ENCODE measurements at regions not wholly inside any gene's neighbourhood (a gene's known extent, or its start where the extent isn't known, plus 50 kb on each side); places are given as distances from the start of the nearest gene placed in this dataset.

DNA sequence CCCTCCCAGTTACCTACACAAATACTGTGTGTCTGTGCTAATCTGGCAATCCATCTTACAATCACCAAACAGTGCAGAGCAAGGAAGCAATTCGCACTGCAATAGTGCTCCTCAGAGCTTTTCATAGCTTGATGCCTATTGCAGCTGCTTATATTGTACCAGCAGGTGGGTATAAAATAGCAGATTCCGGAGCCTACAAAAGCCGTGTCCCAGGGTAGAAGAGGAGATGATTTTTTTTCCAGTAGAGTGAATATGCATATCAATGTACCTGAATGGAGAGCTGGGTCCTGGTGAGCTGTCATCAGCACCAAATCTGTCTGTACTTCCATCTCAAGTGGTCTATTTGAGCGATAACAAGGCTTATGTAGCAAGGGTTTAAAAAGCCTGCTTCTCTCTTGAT is 668.4 kb downstream of the DIAPH3 start:
- no peak for DNase-seq
- no peaks in the 10 kb centered on the region for H3K27me3 ChIP-seq (ENCODE audit: insufficient read depth)
- H3K36me3 ChIP-seq (replicated peaks in 1 of 2; ENCODE audit: control insufficient read depth in 1 of 2, insufficient read depth in 2 of 2, low read length in 1 of 2), result no peaks in the 10 kb centered on the region
- no peak for TF ChIP-seq SIN3A (IDR thresholded peaks at IDR 0.05; ENCODE audit: borderline replicate concordance, low read depth, low read length)
- no peak for TF ChIP-seq YY1 (IDR thresholded peaks at IDR 0.05; ENCODE audit: low read depth)
- TF ChIP-seq, protein P1, sequence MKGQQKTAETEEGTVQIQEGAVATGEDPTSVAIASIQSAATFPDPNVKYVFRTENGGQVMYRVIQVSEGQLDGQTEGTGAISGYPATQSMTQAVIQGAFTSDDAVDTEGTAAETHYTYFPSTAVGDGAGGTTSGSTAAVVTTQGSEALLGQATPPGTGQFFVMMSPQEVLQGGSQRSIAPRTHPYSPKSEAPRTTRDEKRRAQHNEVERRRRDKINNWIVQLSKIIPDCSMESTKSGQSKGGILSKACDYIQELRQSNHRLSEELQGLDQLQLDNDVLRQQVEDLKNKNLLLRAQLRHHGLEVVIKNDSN (IDR thresholded peaks at IDR 0.05; ENCODE audit: borderline replicate concordance, low read depth), result no peak
- TF ChIP-seq EP300 (IDR thresholded peaks at IDR 0.05; ENCODE audit: borderline replicate concordance in 1 of 2, low read depth in 1 of 2, low read length in 1 of 2), result no peak
- TF ChIP-seq FOXM1 (IDR thresholded peaks at IDR 0.05; ENCODE audit: low read depth), result no peak
- no peak for TF ChIP-seq ZBTB33 (IDR thresholded peaks at IDR 0.05; ENCODE audit: borderline replicate concordance, low read depth)
- TF ChIP-seq, protein P2, sequence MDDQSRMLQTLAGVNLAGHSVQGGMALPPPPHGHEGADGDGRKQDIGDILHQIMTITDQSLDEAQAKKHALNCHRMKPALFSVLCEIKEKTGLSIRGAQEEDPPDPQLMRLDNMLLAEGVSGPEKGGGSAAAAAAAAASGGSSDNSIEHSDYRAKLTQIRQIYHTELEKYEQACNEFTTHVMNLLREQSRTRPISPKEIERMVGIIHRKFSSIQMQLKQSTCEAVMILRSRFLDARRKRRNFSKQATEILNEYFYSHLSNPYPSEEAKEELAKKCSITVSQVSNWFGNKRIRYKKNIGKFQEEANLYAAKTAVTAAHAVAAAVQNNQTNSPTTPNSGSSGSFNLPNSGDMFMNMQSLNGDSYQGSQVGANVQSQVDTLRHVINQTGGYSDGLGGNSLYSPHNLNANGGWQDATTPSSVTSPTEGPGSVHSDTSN (IDR thresholded peaks at IDR 0.05), result no peak
- TF ChIP-seq TAF1 (IDR thresholded peaks at IDR 0.05; ENCODE audit: borderline replicate concordance, low read depth, low read length), result no peak
- TF ChIP-seq USF2 (IDR thresholded peaks at IDR 0.05; ENCODE audit: borderline replicate concordance, low read depth, low read length), result no peak
- no peak for TF ChIP-seq NFIC (IDR thresholded peaks at IDR 0.05; ENCODE audit: borderline replicate concordance)
- TF ChIP-seq SMC3 (IDR thresholded peaks at IDR 0.05; ENCODE audit: low read depth, low read length), result no peak
- no peaks in the 10 kb centered on the region for H3F3A ChIP-seq (replicated peaks; ENCODE audit: insufficient read depth)
- no peaks in the 10 kb centered on the region for H3K79me2 ChIP-seq (ENCODE audit: insufficient read depth)
- H2AFZ ChIP-seq (ENCODE audit: low read depth), result no peak overlapping the region
- H3K9ac ChIP-seq, result no peak overlapping the region
- ChIA-PET CTCF (interaction anchor here (1.3 to 1.6 kb wide), 3 partner anchors 13 to 136 kb away, joined by 3 to 6 read pairs (median 4); no protein-coding TSS in a partner anchor), POLR2A (no interaction called here)
- H3K4me3 ChIP-seq (ENCODE audit: low read depth in 2 of 2, low read length in 1 of 2), result no peak overlapping the region
- peaks cover 0 to 7% of the 10 kb centered on the region in 2 experiments; a peak in 2 of 4 replicates for H3K4me1 ChIP-seq (ENCODE audit: control insufficient read depth in 1 of 2, insufficient read depth in 2 of 2, low read depth in 1 of 2, low read length in 1 of 2)
- H3K4me2 ChIP-seq, result no peak overlapping the region
- no peaks in the 10 kb centered on the region for H3K9me3 ChIP-seq
- 89% methylated on average over 4 of the region's 4 CpGs for WGBS (ENCODE audit: low lambda C conversion rate)
- H3K27ac ChIP-seq (ENCODE audit: low read depth in 2 of 2, low read length in 1 of 2), result no peak overlapping the region
- H3K9me2 ChIP-seq, result no peaks in the 10 kb centered on the region
- no peaks in the 10 kb centered on the region for H4K20me1 ChIP-seq (ENCODE audit: insufficient read depth)

DNA sequence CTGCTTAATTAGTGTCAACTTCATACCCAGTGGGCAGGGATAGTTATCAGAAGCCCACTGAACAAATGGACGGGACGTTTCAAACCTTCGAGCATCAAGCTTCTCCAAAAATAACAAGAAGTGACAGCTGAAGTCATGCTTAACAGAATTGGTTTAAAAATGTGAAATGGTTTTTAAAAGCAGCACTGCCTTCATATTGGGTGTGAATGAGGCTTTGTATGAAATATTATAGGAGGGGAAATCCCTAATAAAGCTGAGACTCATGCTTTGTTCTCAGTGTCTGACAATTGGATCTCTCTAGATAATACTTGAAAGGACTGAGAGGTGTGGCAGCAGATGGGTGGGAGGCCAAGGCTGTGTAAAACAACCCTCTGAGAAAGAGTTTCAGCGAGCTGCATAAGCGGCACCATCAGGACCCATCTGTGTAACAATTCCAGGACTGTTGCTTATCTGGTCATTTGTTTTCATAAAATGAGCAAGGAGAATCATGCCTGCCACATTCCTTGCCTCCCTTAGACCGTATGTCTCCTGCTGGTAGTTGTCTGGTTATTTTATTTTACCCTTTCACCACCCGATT is 667.7 kb downstream of the DIAPH3 start:
- POLR2A ChIA-PET, result interaction anchor here (0.6 kb wide), 1 partner anchor 60 kb away, joined by 3 read pairs; no protein-coding TSS in a partner anchor
- H3K27me3 ChIP-seq (ENCODE audit: insufficient read depth), result no peaks in the 10 kb centered on the region
- peaks cover 0 to 7% of the 10 kb centered on the region in 2 experiments; a peak in 2 of 4 replicates for H3K4me1 ChIP-seq (ENCODE audit: control insufficient read depth in 1 of 2, insufficient read depth in 2 of 2, low read depth in 1 of 2, low read length in 1 of 2)
- no peaks in the 10 kb centered on the region for H3K9me2 ChIP-seq
- no peaks in the 10 kb centered on the region for H3F3A ChIP-seq (replicated peaks; ENCODE audit: insufficient read depth)
- no peaks in the 10 kb centered on the region for H3K9me3 ChIP-seq
- no peak overlapping the region for H3K9ac ChIP-seq
- H3K36me3 ChIP-seq (replicated peaks in 1 of 2; ENCODE audit: control insufficient read depth in 1 of 2, insufficient read depth in 2 of 2, low read length in 1 of 2), result no peaks in the 10 kb centered on the region
- no peaks in the 10 kb centered on the region for H3K79me2 ChIP-seq (ENCODE audit: insufficient read depth)
- H3K4me2 ChIP-seq, result no peak overlapping the region
- H3K27ac ChIP-seq (ENCODE audit: low read depth in 2 of 2, low read length in 1 of 2), result no peak overlapping the region; a peak in 1 of 4 replicates
- H3K4me3 ChIP-seq (ENCODE audit: low read depth in 2 of 2, low read length in 1 of 2), result no peak overlapping the region
- no peak for DNase-seq
- H2AFZ ChIP-seq (ENCODE audit: low read depth), result no peak overlapping the region
- no peaks in the 10 kb centered on the region for H4K20me1 ChIP-seq (ENCODE audit: insufficient read depth)
- 87% methylated on average over 7 of the region's 7 CpGs for WGBS (ENCODE audit: low lambda C conversion rate)
- CTCF ChIA-PET, result interaction anchor here (1.3 to 1.6 kb wide), 3 partner anchors 14 to 137 kb away, joined by 3 to 6 read pairs (median 4); no protein-coding TSS in a partner anchor
- TF ChIP-seq RCOR1 (IDR thresholded peaks at IDR 0.05; ENCODE audit: low read length) (no peak), FOXM1 (IDR thresholded peaks at IDR 0.05; ENCODE audit: low read depth) (no peak), RAD21 (IDR thresholded peaks at IDR 0.05; ENCODE audit: low read length) (no peak), JUND (IDR thresholded peaks at IDR 0.05) (no peak), EP300 (IDR thresholded peaks at IDR 0.05; ENCODE audit: borderline replicate concordance in 1 of 2, low read depth in 1 of 2, low read length in 1 of 2) (no peak), GABPA (IDR thresholded peaks at IDR 0.05; ENCODE audit: low read depth) (no peak), RFX5 (IDR thresholded peaks at IDR 0.05; ENCODE audit: low read length) (no peak), NRF1 (IDR thresholded peaks at IDR 0.05; ENCODE audit: low read depth, low read length) (no peak), EZH2phosphoT487 (IDR thresholded peaks at IDR 0.05; ENCODE audit: borderline replicate concordance, low read depth) (no peak), YY1 (IDR thresholded peaks at IDR 0.05; ENCODE audit: low read depth) (no peak)
- TF ChIP-seq, protein P3, sequence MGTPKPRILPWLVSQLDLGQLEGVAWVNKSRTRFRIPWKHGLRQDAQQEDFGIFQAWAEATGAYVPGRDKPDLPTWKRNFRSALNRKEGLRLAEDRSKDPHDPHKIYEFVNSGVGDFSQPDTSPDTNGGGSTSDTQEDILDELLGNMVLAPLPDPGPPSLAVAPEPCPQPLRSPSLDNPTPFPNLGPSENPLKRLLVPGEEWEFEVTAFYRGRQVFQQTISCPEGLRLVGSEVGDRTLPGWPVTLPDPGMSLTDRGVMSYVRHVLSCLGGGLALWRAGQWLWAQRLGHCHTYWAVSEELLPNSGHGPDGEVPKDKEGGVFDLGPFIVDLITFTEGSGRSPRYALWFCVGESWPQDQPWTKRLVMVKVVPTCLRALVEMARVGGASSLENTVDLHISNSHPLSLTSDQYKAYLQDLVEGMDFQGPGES (IDR thresholded peaks at IDR 0.05; ENCODE audit: low read depth, low read length), result no peak
- TF ChIP-seq, protein P4, sequence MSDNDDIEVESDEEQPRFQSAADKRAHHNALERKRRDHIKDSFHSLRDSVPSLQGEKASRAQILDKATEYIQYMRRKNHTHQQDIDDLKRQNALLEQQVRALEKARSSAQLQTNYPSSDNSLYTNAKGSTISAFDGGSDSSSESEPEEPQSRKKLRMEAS (IDR thresholded peaks at IDR 0.05; ENCODE audit: low read depth), result no peak
